Upper lobe of left lung (tissue), 4 donors: ENCODE measurements at regions not wholly inside any gene's neighbourhood (a gene's known extent, or its start where the extent isn't known, plus 50 kb on each side); places are given as distances from the start of the nearest gene placed in this dataset.

Experiments used
- EP300 ChIP-seq, 4 donors: sonication (generic); formaldehyde crosslinking; IDR thresholded peaks; one replicate each; pipeline ENCODE4 v1.5.1; 2017; ENCODE audit warnings: antibody characterized with exemption in 4 of 4, control low read depth in 2 of 4
- POLR2A ChIP-seq, 4 donors: fragments of 450-650 bp; IDR thresholded peaks; one replicate each; pipeline ENCODE4 v1.5.1; 2016 to 2017; ENCODE audit warnings: antibody characterized with exemption in 4 of 4, mild to moderate bottlenecking in 2 of 4
- POLR2AphosphoS5 ChIP-seq, 2 donors: sonication (generic); formaldehyde crosslinking; IDR thresholded peaks; one replicate each; pipeline ENCODE4 v1.5.1; 2017; ENCODE audit warnings: antibody characterized with exemption in 2 of 2
- TF ChIP-seq, protein P1 (sequence below), 6 experiments: fragments of 450-650 bp in 4 of 6; fragments of 200-600 bp in 2 of 6; sonication (generic) in 2 of 6; IDR thresholded peaks; one replicate each; pipeline ENCODE4 v1.5.1; 2016 to 2019; ENCODE audit warnings: antibody characterized with exemption in 6 of 6

DNA sequence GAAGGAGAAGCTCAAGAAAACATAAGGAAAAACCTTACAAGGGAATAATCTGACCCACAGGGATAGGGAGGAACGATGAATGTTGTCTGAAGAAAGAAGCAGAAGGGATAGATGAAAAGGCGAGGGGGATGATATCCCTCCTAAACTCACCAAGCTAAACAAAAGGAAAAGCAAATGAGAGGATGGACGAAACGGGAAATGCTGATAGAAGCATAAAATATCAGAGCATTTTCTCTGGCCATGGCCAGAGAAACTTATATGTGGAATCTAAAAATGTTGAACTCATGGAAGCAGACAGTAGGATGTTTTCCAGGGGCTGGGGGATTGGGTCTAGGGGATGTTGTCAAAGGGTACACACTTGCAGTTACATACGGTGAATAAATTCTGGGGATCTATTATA lies 148.4 kb upstream of the FOXQ1 start:
- TF ChIP-seq, protein P1, sequence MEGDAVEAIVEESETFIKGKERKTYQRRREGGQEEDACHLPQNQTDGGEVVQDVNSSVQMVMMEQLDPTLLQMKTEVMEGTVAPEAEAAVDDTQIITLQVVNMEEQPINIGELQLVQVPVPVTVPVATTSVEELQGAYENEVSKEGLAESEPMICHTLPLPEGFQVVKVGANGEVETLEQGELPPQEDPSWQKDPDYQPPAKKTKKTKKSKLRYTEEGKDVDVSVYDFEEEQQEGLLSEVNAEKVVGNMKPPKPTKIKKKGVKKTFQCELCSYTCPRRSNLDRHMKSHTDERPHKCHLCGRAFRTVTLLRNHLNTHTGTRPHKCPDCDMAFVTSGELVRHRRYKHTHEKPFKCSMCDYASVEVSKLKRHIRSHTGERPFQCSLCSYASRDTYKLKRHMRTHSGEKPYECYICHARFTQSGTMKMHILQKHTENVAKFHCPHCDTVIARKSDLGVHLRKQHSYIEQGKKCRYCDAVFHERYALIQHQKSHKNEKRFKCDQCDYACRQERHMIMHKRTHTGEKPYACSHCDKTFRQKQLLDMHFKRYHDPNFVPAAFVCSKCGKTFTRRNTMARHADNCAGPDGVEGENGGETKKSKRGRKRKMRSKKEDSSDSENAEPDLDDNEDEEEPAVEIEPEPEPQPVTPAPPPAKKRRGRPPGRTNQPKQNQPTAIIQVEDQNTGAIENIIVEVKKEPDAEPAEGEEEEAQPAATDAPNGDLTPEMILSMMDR (IDR thresholded peaks at IDR 0.05): no peak
- TF ChIP-seq POLR2A (IDR thresholded peaks at IDR 0.05) (no peak), POLR2AphosphoS5 (IDR thresholded peaks at IDR 0.05) (no peak), EP300 (IDR thresholded peaks at IDR 0.05) (no peak)
